ENCODE measurements at regions not wholly inside any gene's neighbourhood (a gene's known extent, or its start where the extent isn't known, plus 50 kb on each side); places are given as distances from the start of the nearest gene placed in this dataset.

GRCh38 chr2:129793431-129793902, 186.0 kb upstream of the RAB6C start:
- Histone ChIP-seq H3K9me3 (ENCODE audit: control insufficient read depth, insufficient read depth, low read length) (peaks cover 18% of the 10 kb centered on the region; the same call in 1 of the 2 replicates), H3K4me3 (ENCODE audit: low read depth, low read length) (no peak overlapping the region), H3K27me3 (ENCODE audit: control insufficient read depth, insufficient read depth, low read length) (no peaks in the 10 kb centered on the region), H3K27ac (ENCODE audit: low read depth, low read length) (no peak overlapping the region)
- no peak for DNase-seq (ENCODE audit: low read depth, low spot score)
- ChIA-PET POLR2A (no interaction called here), CTCF (no interaction called here)
- TF ChIP-seq CTCF (IDR thresholded peaks at IDR 0.05; ENCODE audit: low read depth, low read length), result no peak

- no peak for TF ChIP-seq CTCF (IDR thresholded peaks at IDR 0.05; ENCODE audit: low read depth, low read length)
- Histone ChIP-seq H3K4me3 (ENCODE audit: low read depth, low read length) (no peak overlapping the region), H3K27me3 (ENCODE audit: control insufficient read depth, insufficient read depth, low read length) (no peaks in the 10 kb centered on the region), H3K27ac (ENCODE audit: low read depth, low read length) (no peak overlapping the region), H3K9me3 (ENCODE audit: control insufficient read depth, insufficient read depth, low read length) (peaks cover 18% of the 10 kb centered on the region; the same call in 1 of the 2 replicates)
- CTCF ChIA-PET, result no interaction called here
- POLR2A ChIA-PET, result no interaction called here
- no peak for DNase-seq (ENCODE audit: low read depth, low spot score)
These were observed 185.3 kb upstream of the RAB6C start for GRCh38 chr2:129794116-129794515.

- TF ChIP-seq CTCF (IDR thresholded peaks at IDR 0.05; ENCODE audit: low read depth, low read length), result no peak
- Histone ChIP-seq H3K9me3 (ENCODE audit: control insufficient read depth, insufficient read depth, low read length) (peaks cover 18% of the 10 kb centered on the region; the same call in 1 of the 2 replicates), H3K27ac (ENCODE audit: low read depth, low read length) (no peak overlapping the region), H3K27me3 (ENCODE audit: control insufficient read depth, insufficient read depth, low read length) (no peaks in the 10 kb centered on the region), H3K4me3 (ENCODE audit: low read depth, low read length) (no peak overlapping the region)
- POLR2A ChIA-PET, result no interaction called here
- no peak for DNase-seq (ENCODE audit: low read depth, low spot score)
- CTCF ChIA-PET, result no interaction called here
These were observed 184.9 kb upstream of the RAB6C start for GRCh38 chr2:129794540-129794939.

- no peak for DNase-seq (ENCODE audit: low read depth, low spot score)
- no peak for TF ChIP-seq CTCF (IDR thresholded peaks at IDR 0.05; ENCODE audit: low read depth, low read length)
- H3K27ac ChIP-seq (ENCODE audit: low read depth, low read length), result no peak overlapping the region
- POLR2A ChIA-PET, result no interaction called here
- CTCF ChIA-PET, result no interaction called here
- H3K4me3 ChIP-seq (ENCODE audit: low read depth, low read length), result no peak overlapping the region
- peaks cover 18% of the 10 kb centered on the region; the same call in 1 of the 2 replicates for H3K9me3 ChIP-seq (ENCODE audit: control insufficient read depth, insufficient read depth, low read length)
- H3K27me3 ChIP-seq (ENCODE audit: control insufficient read depth, insufficient read depth, low read length), result no peaks in the 10 kb centered on the region
These were observed 183.2 kb upstream of the RAB6C start for GRCh38 chr2:129796225-129796624.

- Histone ChIP-seq H3K27ac (ENCODE audit: low read depth, low read length) (no peak overlapping the region), H3K9me3 (ENCODE audit: control insufficient read depth, insufficient read depth, low read length) (peaks cover 18% of the 10 kb centered on the region; the same call in 1 of the 2 replicates), H3K4me3 (ENCODE audit: low read depth, low read length) (no peak overlapping the region), H3K27me3 (ENCODE audit: control insufficient read depth, insufficient read depth, low read length) (no peaks in the 10 kb centered on the region)
- no peak for DNase-seq (ENCODE audit: low read depth, low spot score)
- ChIA-PET POLR2A (no interaction called here), CTCF (no interaction called here)
- TF ChIP-seq CTCF (IDR thresholded peaks at IDR 0.05; ENCODE audit: low read depth, low read length), result no peak
These were observed 182.5 kb upstream of the RAB6C start for GRCh38 chr2:129796801-129797488.

All from AG04450 (cell line).